Colonic mucosa (tissue), 4 donors: ENCODE measurements at regions not wholly inside any gene's neighbourhood (a gene's known extent, or its start where the extent isn't known, plus 50 kb on each side); places are given as distances from the start of the nearest gene placed in this dataset.

Source experiments
- DNase-seq: peaks from one replicate; pipeline ENCODE4 v3.0.0-alpha.2; 2020
- H3K27ac ChIP-seq: fragments of 200-600 bp; one replicate; pipeline ENCODE4 v1.8.0; 2021
- H3K27me3 ChIP-seq: fragments of 200-600 bp; one replicate; pipeline ENCODE4 v1.8.0; 2021
- H3K36me3 ChIP-seq: fragments of 200-600 bp; one replicate; pipeline ENCODE4 v1.8.0; 2021
- H3K4me1 ChIP-seq: fragments of 200-600 bp; one replicate; pipeline ENCODE4 v1.8.0; 2021; ENCODE audit warnings: mild to moderate bottlenecking
- H3K4me3 ChIP-seq: fragments of 200-600 bp; one replicate; pipeline ENCODE4 v1.8.0; 2021
- H3K9ac ChIP-seq, 2 donors: one replicate each; pipeline ENCODE4 v1.7.0; 2013; ENCODE audit warnings: control low read depth in 2 of 2, low read depth in 2 of 2, low read length in 2 of 2
- H3K9me3 ChIP-seq: fragments of 200-600 bp; one replicate; pipeline ENCODE4 v1.8.0; 2021
- intact Hi-C: fragments of 100-400 bp; cut with DNase I; formaldehyde crosslinking; loops from one replicate; pipeline ENCODE4 v1.14.1; 2022
- TF ChIP-seq, protein P1 (sequence below): fragments of 200-600 bp; IDR thresholded peaks from one replicate; pipeline ENCODE4 v1.8.0; 2022; ENCODE audit warnings: antibody characterized with exemption, mild to moderate bottlenecking
- donor health status: healthy.
- donor health status: DM: no; HTN: no; CAD: no.
- donor health status: DM: no; HTN: no; CAD: no.

- DNase-seq: no peak
- Histone ChIP-seq H3K9ac (no peak overlapping the region), H3K27me3 (no peaks in the 10 kb centered on the region), H3K9me3 (no peaks in the 10 kb centered on the region), H3K36me3 (no peaks in the 10 kb centered on the region), H3K27ac (no peak overlapping the region), H3K4me3 (no peak overlapping the region), H3K4me1 (no peaks in the 10 kb centered on the region)
- intact Hi-C loops: no loop called here
- TF ChIP-seq, protein P1, sequence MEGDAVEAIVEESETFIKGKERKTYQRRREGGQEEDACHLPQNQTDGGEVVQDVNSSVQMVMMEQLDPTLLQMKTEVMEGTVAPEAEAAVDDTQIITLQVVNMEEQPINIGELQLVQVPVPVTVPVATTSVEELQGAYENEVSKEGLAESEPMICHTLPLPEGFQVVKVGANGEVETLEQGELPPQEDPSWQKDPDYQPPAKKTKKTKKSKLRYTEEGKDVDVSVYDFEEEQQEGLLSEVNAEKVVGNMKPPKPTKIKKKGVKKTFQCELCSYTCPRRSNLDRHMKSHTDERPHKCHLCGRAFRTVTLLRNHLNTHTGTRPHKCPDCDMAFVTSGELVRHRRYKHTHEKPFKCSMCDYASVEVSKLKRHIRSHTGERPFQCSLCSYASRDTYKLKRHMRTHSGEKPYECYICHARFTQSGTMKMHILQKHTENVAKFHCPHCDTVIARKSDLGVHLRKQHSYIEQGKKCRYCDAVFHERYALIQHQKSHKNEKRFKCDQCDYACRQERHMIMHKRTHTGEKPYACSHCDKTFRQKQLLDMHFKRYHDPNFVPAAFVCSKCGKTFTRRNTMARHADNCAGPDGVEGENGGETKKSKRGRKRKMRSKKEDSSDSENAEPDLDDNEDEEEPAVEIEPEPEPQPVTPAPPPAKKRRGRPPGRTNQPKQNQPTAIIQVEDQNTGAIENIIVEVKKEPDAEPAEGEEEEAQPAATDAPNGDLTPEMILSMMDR: no peak
Observed at GRCh38 chr21:15999741-16000140, 270.0 kb downstream of the USP25 start.

DNA sequence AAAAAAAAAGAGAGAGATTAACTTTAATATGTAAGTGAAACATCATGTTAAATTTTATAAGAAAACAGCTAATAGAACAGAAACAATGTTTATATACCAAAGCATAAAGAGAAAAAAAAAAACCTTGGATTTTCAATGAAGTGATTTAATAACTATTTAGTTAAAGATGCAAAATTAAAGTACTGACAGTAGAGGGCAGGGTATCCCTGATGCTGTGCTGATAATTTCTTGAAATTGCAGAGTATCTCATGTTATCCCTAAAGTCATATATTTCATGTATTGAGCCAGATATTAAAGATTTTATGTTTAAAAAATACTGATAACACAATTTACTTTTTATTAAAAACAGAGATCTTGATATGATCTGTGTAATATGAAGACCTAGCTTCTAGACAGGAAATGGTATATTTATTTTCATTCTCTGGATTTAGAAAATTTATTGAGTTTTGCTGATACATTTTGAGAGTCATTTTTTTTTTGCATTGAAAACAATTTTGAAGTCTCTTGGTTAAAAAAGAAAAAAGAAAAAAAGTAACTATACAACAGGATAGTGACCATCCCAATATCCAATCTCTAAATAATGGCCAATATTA is 273.2 kb downstream of the USP25 start:
- DNase-seq: no peak
- Histone ChIP-seq H3K4me1 (no peaks in the 10 kb centered on the region), H3K36me3 (no peaks in the 10 kb centered on the region), H3K4me3 (no peak overlapping the region), H3K27me3 (no peaks in the 10 kb centered on the region), H3K27ac (no peak overlapping the region), H3K9me3 (no peaks in the 10 kb centered on the region), H3K9ac (no peak overlapping the region)
- intact Hi-C loops: no loop called here
- TF ChIP-seq, protein P1: no peak

GRCh38 chr21:16004086-16004485 is 274.3 kb downstream of the USP25 start:
- H3K4me1 ChIP-seq: no peaks in the 10 kb centered on the region
- H3K9me3 ChIP-seq: no peaks in the 10 kb centered on the region
- intact Hi-C loops: no loop called here
- no peak overlapping the region for H3K27ac ChIP-seq
- H3K4me3 ChIP-seq: no peak overlapping the region
- no peak for DNase-seq
- no peaks in the 10 kb centered on the region for H3K27me3 ChIP-seq
- TF ChIP-seq, protein P1: no peak
- H3K36me3 ChIP-seq: no peaks in the 10 kb centered on the region
- H3K9ac ChIP-seq: no peak overlapping the region

DNA sequence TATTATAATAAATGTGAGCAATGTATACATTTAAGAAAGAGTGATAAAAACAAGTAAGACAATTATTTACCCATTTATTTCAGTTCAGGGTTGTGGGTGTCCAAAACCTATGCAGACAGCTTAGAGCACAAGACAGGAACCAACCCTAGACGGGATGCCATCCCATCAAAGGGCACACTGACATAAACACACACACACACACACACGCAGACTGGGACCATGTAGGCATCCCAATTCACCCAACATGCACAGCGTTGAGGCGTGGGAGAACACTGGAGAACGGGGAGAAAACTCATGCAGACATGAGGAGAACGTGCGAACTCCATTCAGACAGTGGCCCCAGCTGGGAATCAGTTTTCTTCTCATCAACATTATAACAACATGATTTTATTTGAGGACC is 274.7 kb downstream of the USP25 start:
- intact Hi-C loops: no loop called here

GRCh38 chr21:16005996-16006395 is 276.2 kb downstream of the USP25 start:
- Histone ChIP-seq H3K27me3 (no peaks in the 10 kb centered on the region), H3K9me3 (no peaks in the 10 kb centered on the region), H3K36me3 (no peaks in the 10 kb centered on the region), H3K4me1 (no peaks in the 10 kb centered on the region), H3K4me3 (no peak overlapping the region), H3K27ac (no peak overlapping the region), H3K9ac (no peak overlapping the region)
- DNase-seq: no peak
- TF ChIP-seq, protein P1: no peak
- intact Hi-C loops: no loop called here

More for the DNA sequence above, 274.7 kb downstream of the USP25 start:
- TF ChIP-seq, protein P1: no peak
- Histone ChIP-seq H3K4me1 (no peaks in the 10 kb centered on the region), H3K27me3 (no peaks in the 10 kb centered on the region), H3K9ac (no peak overlapping the region), H3K4me3 (no peak overlapping the region), H3K9me3 (no peaks in the 10 kb centered on the region), H3K27ac (no peak overlapping the region), H3K36me3 (no peaks in the 10 kb centered on the region)
- no peak for DNase-seq
